ENCODE measurements at regions not wholly inside any gene's neighbourhood (a gene's known extent, or its start where the extent isn't known, plus 50 kb on each side); places are given as distances from the start of the nearest gene placed in this dataset.

DNA sequence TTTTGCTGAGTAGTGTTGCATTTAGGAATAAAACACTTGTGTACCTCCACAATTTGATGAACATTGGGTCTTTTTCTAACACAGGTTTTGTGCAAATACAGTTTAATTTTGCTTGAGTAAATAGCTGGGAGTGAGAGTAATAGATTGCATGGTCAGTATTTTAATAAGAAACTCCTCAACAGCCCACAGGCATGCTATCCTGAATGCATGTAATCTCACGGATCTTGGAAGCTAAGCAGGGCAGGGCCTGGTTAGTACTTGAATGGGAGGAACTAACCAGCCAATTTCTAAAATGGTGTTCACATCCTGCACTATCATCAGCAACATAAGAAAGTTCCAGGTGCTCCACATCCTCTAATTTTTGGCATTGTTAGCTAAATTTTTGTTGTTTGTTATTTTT lies 685.4 kb upstream of the MBL2 start:
- no CpG with 5 or more reads among the region's 1 CpG for WGBS (ENCODE audit: extremely low coverage, insufficient read length, low lambda C conversion rate)
- H3K27ac ChIP-seq (ENCODE audit: insufficient read length, low read depth, low read length), result no peak overlapping the region
- no peak overlapping the region for H3K4ac ChIP-seq (ENCODE audit: low read depth, low read length)
- no peak overlapping the region for H3K14ac ChIP-seq (ENCODE audit: insufficient read depth, low read length)
- Mint-ChIP-seq H3K27me3 (ENCODE audit: low read depth) (no peaks in the 10 kb centered on the region), H3K27ac (peak overlapping the region in 2 of 3 experiments; percentile 4 to 18; a peak in 1 of 7 replicates), H3K4me1 (peaks cover 10% of the 10 kb centered on the region in 2 experiments), H3K4me3 (no peak overlapping the region), H3K9me3 (peaks cover 4 to 9% of the 10 kb centered on the region in 2 experiments; a peak in 4 of 5 replicates), H3K36me3 (ENCODE audit: insufficient read depth in 1 of 3, low read depth in 3 of 3) (peaks cover 2 to 18% (median 17%) of the 10 kb centered on the region in 3 experiments; a peak in 6 of 7 replicates)
- TF ChIP-seq CTCF (conservative IDR thresholded peaks at IDR 0.05), result no peak
- no peak overlapping the region for H3K18ac ChIP-seq (ENCODE audit: insufficient read length, low read depth, low read length)
- no peaks in the 10 kb centered on the region for H3K27me3 ChIP-seq (ENCODE audit: insufficient read depth, low read length)
- H4K91ac ChIP-seq (ENCODE audit: insufficient read length, low read depth, low read length), result no peak overlapping the region
- H4K8ac ChIP-seq (replicated peaks; ENCODE audit: insufficient read length, low read depth, low read length), result no peak overlapping the region
- no peak for DNase-seq
- no peaks in the 10 kb centered on the region for H3K23me2 ChIP-seq (ENCODE audit: insufficient read length, low read depth, low read length, poor library complexity, severe bottlenecking)
- H3K4me2 ChIP-seq (ENCODE audit: insufficient read depth, insufficient read length, low read length), result no peak overlapping the region
- no peak overlapping the region for H2BK12ac ChIP-seq (ENCODE audit: insufficient read length, low read depth, low read length)
- no peak overlapping the region for H2AFZ ChIP-seq (ENCODE audit: low read length)
- no peaks in the 10 kb centered on the region for H3K79me1 ChIP-seq (ENCODE audit: insufficient read depth, low read depth, low read length, poor library complexity, severe bottlenecking)
- H3K79me2 ChIP-seq (ENCODE audit: insufficient read depth, low read length), result no peaks in the 10 kb centered on the region
- H3K23ac ChIP-seq (ENCODE audit: insufficient read length, low read depth, low read length), result no peak overlapping the region
- no peak overlapping the region for H3T11ph ChIP-seq (ENCODE audit: low read length)
- H3K9ac ChIP-seq (ENCODE audit: extremely low read depth, insufficient read length, low read length), result no peak overlapping the region
- no peak overlapping the region for H2BK20ac ChIP-seq (ENCODE audit: low read depth, low read length, poor library complexity, severe bottlenecking)
- no peaks in the 10 kb centered on the region for H3K9me3 ChIP-seq (ENCODE audit: control insufficient read depth, low read depth, low read length)
- H2AK5ac ChIP-seq (ENCODE audit: insufficient read length, low read length), result peak overlapping the region; percentile 87
- no peak overlapping the region for H3K56ac ChIP-seq (ENCODE audit: insufficient read length, low read depth, low read length)
- H4K20me1 ChIP-seq (ENCODE audit: control insufficient read depth, insufficient read depth, insufficient read length), result no peaks in the 10 kb centered on the region
- H3K4me1 ChIP-seq (ENCODE audit: insufficient read depth, low read length), result no peaks in the 10 kb centered on the region
- H2BK5ac ChIP-seq (ENCODE audit: insufficient read length, low read length), result no peak overlapping the region
- H4K5ac ChIP-seq (ENCODE audit: insufficient read length, low read depth, low read length), result no peak overlapping the region
- no peak overlapping the region for H2BK15ac ChIP-seq (ENCODE audit: low read depth, low read length)
- H2BK120ac ChIP-seq (ENCODE audit: low read depth, low read length, poor library complexity, severe bottlenecking), result no peak overlapping the region
